H1 (cell line): ENCODE measurements at regions not wholly inside any gene's neighbourhood (a gene's known extent, or its start where the extent isn't known, plus 50 kb on each side); places are given as distances from the start of the nearest gene placed in this dataset.

Source experiments
- BRCA1 ChIP-seq: IDR thresholded peaks from 2 replicates; pipeline ENCODE4 v1.6.1; 2012; ENCODE audit warnings: low read depth, low read length, improper control_type of control experiment
- CTCF ChIP-seq, 3 experiments: IDR thresholded peaks; 1 replicate in 2 of 3; 2 replicates in 1 of 3; pipeline versions ENCODE4 v1.5.1 to v1.6.1; 2011; ENCODE audit warnings: low read length in 3 of 3, mild to moderate bottlenecking in 3 of 3, inconsistent platforms in 2 of 3, low read depth in 1 of 3, moderate library complexity in 1 of 3; ENCODE audit not compliant: insufficient read depth in 1 of 3; ENCODE audit errors: control extremely low read depth in 1 of 3
- GABPA ChIP-seq: IDR thresholded peaks from 2 replicates; pipeline ENCODE4 v1.6.1; 2011; ENCODE audit warnings: mild to moderate bottlenecking, low read length, moderate library complexity, borderline replicate concordance; ENCODE audit not compliant: insufficient read depth
- GTF2F1 ChIP-seq: IDR thresholded peaks from 2 replicates; pipeline ENCODE4 v1.6.1; 2012; ENCODE audit warnings: low read depth, low read length, improper control_type of control experiment, borderline replicate concordance
- HDAC6 ChIP-seq: IDR thresholded peaks from one replicate; pipeline ENCODE4 v1.7.1; 2012; ENCODE audit warnings: low read depth, mild to moderate bottlenecking, inconsistent platforms, low read length, moderate library complexity
- SP2 ChIP-seq: IDR thresholded peaks from 2 replicates; pipeline ENCODE4 v1.6.1; 2012; ENCODE audit warnings: mild to moderate bottlenecking, low read length, inconsistent platforms
- TAF1 ChIP-seq: IDR thresholded peaks from 2 replicates; pipeline ENCODE4 v1.6.1; 2011; ENCODE audit warnings: mild to moderate bottlenecking, low read depth, low read length

GRCh38 chr15:58291848-58292247 lies 139.9 kb upstream of the LIPC start:
- TF ChIP-seq GTF2F1: no peak
- no peak for TF ChIP-seq TAF1
- TF ChIP-seq GABPA: no peak
- TF ChIP-seq HDAC6: no peak
- no peak for TF ChIP-seq BRCA1
- TF ChIP-seq SP2: no peak
- no peak for TF ChIP-seq CTCF (IDR thresholded peaks at IDR 0.05; ENCODE audit: control extremely low read depth in 1 of 3, insufficient read depth in 1 of 3, low read depth in 1 of 3, low read length in 3 of 3)
